ENCODE measurements at regions not wholly inside any gene's neighbourhood (a gene's known extent, or its start where the extent isn't known, plus 50 kb on each side); places are given as distances from the start of the nearest gene placed in this dataset.
"Not testable (repeated sequence)": the region's sequence is repeated elsewhere in the genome, so short reads cannot be mapped to it uniquely, and the experiment has no call there.

DNA sequence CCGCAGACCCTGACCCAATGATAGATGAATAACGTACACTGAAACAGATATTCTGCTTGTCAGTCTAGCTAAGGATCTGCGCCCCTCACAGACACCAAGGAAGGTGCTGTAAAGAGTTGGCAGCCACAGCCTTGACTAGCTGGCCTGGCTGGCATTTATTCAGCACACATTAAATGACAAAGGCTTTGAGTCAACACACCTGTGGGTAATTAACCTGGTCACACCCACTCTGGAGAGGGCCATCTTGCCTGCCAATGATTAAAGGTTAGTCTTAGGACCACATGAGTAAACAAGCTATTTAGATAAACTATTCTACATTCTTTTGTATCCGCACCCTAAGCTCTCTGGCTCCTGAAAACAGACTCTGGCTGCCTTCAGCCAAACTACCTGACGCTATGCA lies 982.2 kb upstream of the ADAMTS5 start:
- H3K9me3 ChIP-seq (ENCODE audit: control insufficient read depth in 3 of 3, low read length in 3 of 3); H3K4me1 ChIP-seq (ENCODE audit: control insufficient read depth in 3 of 3, insufficient read depth in 3 of 3, low read length in 3 of 3); H3K27ac ChIP-seq (ENCODE audit: low read depth, low read length); H3K4me3 ChIP-seq (ENCODE audit: low read length in 3 of 3); H3K27me3 ChIP-seq (ENCODE audit: control insufficient read depth in 3 of 3, insufficient read depth in 3 of 3, low read length in 3 of 3); H3K36me3 ChIP-seq (ENCODE audit: control insufficient read depth in 3 of 3, insufficient read depth in 3 of 3, low read length in 3 of 3); H3K9ac ChIP-seq (ENCODE audit: low read depth in 1 of 3, low read length in 3 of 3): not testable (repeated sequence)

DNA sequence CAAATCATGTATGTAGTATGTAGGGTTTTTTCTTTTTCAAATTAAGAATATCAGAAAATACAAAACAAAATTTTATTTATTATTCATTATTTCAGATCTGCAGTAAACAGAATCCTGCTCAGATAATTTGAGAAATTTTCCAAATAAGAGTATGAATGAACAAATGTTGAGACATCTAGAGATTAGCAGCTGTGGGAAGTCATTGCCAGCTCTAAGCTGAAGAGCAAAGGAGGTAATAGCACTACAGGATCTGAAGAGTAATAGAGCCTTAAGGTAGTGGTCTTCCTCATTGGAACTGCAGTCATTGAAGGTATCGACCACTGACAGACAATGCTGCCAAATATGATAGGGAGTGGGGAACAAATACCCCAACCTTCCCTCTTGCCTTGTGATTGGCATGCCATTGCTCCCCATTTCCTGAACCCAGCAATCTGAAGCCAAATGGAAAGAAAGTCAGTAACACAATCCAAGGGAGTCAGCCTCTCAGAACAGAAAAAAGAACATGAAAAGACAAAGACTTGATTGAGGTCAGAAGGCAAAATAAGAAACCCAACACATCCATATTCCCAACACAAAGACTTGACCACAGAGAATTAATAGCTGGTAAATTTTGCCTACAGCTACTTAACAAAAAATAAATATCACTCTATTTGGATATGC lies 963.4 kb upstream of the ADAMTS5 start:
- not testable (repeated sequence) for H3K27ac ChIP-seq (ENCODE audit: low read depth, low read length)

DNA sequence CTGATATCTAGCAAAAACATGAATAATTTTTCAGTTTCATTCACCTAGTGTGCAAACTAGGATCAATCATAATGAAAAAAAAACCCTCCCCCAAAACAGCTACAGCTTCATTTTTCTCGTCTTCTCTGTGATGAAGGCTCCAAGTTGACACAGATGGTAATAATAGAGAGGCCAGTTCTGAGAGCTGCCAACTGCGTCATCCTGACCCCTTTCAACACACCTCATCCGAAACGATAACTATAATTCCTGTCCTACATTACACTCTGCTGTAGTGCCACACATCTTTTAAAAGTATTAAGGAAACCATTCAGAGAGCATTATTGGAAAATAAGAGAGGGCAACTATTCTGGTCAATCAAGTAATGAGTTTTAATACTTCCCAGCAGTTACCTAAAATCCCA lies 962.3 kb upstream of the ADAMTS5 start:
- not testable (repeated sequence) for H3K27ac ChIP-seq (ENCODE audit: low read depth, low read length); H3K36me3 ChIP-seq (ENCODE audit: control insufficient read depth in 3 of 3, insufficient read depth in 3 of 3, low read length in 3 of 3); H3K4me1 ChIP-seq (ENCODE audit: control insufficient read depth in 3 of 3, insufficient read depth in 3 of 3, low read length in 3 of 3); H3K9ac ChIP-seq (ENCODE audit: low read depth in 1 of 3, low read length in 3 of 3); H3K27me3 ChIP-seq (ENCODE audit: control insufficient read depth in 3 of 3, insufficient read depth in 3 of 3, low read length in 3 of 3); H3K9me3 ChIP-seq (ENCODE audit: control insufficient read depth in 3 of 3, low read length in 3 of 3); H3K4me3 ChIP-seq (ENCODE audit: low read length in 3 of 3)

More for the DNA sequence above, 963.4 kb upstream of the ADAMTS5 start:
- not testable (repeated sequence) for H3K4me1 ChIP-seq (ENCODE audit: control insufficient read depth in 3 of 3, insufficient read depth in 3 of 3, low read length in 3 of 3); H3K9me3 ChIP-seq (ENCODE audit: control insufficient read depth in 3 of 3, low read length in 3 of 3); H3K27me3 ChIP-seq (ENCODE audit: control insufficient read depth in 3 of 3, insufficient read depth in 3 of 3, low read length in 3 of 3); H3K36me3 ChIP-seq (ENCODE audit: control insufficient read depth in 3 of 3, insufficient read depth in 3 of 3, low read length in 3 of 3); H3K4me3 ChIP-seq (ENCODE audit: low read length in 3 of 3); H3K9ac ChIP-seq (ENCODE audit: low read depth in 1 of 3, low read length in 3 of 3)

DNA sequence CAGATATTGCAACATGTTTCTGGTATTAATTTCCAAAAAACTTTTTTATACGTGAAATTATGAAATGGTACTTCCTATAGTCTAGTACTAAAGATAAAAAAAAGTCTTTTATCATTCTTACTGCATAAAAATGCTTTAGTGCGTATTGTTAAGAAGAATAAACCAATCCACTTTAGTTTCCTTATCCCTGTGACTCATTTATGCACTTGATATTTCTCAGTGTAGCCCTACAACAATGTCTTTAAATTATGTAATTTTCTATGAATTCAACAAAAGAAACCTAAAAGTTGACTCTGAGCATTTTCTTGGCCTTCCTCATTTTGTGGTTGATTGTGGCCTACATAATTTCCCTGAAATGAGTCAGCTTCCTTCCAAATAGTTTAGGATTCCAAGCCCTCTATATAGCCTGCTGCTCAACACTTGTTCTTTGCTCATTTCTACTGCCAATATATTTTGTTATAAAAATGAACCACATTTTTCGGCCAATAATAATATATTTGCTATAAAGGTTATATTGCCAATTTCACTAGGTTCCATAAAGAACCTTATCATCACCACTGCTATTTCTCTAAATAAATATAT lies 961.7 kb upstream of the ADAMTS5 start:
- H3K9ac ChIP-seq (ENCODE audit: low read depth in 1 of 3, low read length in 3 of 3); H3K4me3 ChIP-seq (ENCODE audit: low read length in 3 of 3); H3K9me3 ChIP-seq (ENCODE audit: control insufficient read depth in 3 of 3, low read length in 3 of 3); H3K27me3 ChIP-seq (ENCODE audit: control insufficient read depth in 3 of 3, insufficient read depth in 3 of 3, low read length in 3 of 3); H3K27ac ChIP-seq (ENCODE audit: low read depth, low read length); H3K4me1 ChIP-seq (ENCODE audit: control insufficient read depth in 3 of 3, insufficient read depth in 3 of 3, low read length in 3 of 3); H3K36me3 ChIP-seq (ENCODE audit: control insufficient read depth in 3 of 3, insufficient read depth in 3 of 3, low read length in 3 of 3): not testable (repeated sequence)

DNA sequence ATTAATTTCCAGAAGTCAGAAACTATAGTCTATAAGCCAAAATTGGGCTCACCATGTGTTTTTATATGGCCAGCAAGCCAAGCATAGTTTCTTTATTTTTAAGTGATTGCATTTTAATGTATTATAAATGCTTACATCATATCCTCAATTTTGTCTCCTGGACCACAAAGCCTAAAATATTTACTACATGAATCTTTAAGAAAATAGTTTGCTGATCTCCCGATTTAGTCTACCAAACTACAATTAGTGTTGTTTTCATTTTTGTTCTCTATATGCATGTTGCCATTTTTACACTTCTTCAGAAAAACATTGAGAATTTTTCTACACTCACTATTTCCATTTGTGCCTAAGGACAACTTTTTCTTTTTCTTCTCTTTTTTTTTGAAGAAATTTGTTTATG lies 954.5 kb upstream of the ADAMTS5 start:
- not testable (repeated sequence) for H3K4me1 ChIP-seq (ENCODE audit: control insufficient read depth in 3 of 3, insufficient read depth in 3 of 3, low read length in 3 of 3); H3K27ac ChIP-seq (ENCODE audit: low read depth, low read length); H3K27me3 ChIP-seq (ENCODE audit: control insufficient read depth in 3 of 3, insufficient read depth in 3 of 3, low read length in 3 of 3); H3K36me3 ChIP-seq (ENCODE audit: control insufficient read depth in 3 of 3, insufficient read depth in 3 of 3, low read length in 3 of 3); H3K9ac ChIP-seq (ENCODE audit: low read depth in 1 of 3, low read length in 3 of 3); H3K4me3 ChIP-seq (ENCODE audit: low read length in 3 of 3); H3K9me3 ChIP-seq (ENCODE audit: control insufficient read depth in 3 of 3, low read length in 3 of 3)

DNA sequence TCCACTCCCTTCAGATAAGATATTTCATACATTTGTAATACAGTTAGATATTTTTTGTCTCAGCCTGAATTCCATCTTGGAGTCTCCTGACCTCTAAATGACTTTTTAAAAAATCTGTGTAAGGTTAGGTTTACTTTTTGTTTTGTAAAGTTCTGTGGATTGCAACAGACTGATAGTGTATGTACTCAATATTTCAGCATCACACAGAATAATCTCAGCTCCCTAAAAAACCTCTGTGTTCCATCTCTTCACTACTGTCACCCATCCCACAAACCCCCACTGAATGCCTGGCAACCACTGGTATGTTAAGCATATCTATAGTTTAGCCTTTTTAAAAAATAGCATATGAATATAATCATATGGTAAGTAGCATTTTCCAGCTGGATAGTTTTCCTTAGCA lies 951.1 kb upstream of the ADAMTS5 start:
- not testable (repeated sequence) for H3K4me3 ChIP-seq (ENCODE audit: low read length in 3 of 3); H3K9ac ChIP-seq (ENCODE audit: low read depth in 1 of 3, low read length in 3 of 3); H3K27me3 ChIP-seq (ENCODE audit: control insufficient read depth in 3 of 3, insufficient read depth in 3 of 3, low read length in 3 of 3); H3K9me3 ChIP-seq (ENCODE audit: control insufficient read depth in 3 of 3, low read length in 3 of 3); H3K27ac ChIP-seq (ENCODE audit: low read depth, low read length); H3K4me1 ChIP-seq (ENCODE audit: control insufficient read depth in 3 of 3, insufficient read depth in 3 of 3, low read length in 3 of 3); H3K36me3 ChIP-seq (ENCODE audit: control insufficient read depth in 3 of 3, insufficient read depth in 3 of 3, low read length in 3 of 3)

DNA sequence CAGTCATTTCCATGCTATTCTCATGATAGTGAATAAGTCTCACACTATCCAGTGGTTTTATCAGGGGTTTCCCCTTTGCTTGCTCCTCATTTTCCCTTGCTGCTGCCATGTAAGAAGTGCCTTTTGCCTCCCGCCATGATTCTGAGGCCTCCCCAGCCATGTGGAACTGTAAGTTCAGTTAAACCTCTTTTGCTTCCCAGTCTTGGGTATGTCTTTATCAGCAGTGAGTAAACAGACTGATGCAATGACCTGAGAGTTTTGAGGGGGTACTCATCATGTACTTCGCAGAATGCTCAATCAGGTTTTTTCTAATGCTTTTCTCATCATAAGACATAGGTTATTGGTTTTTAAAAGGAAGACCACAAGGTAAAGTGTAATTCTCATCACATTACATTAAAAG lies 949.4 kb upstream of the ADAMTS5 start:
- not testable (repeated sequence) for H3K4me1 ChIP-seq (ENCODE audit: control insufficient read depth in 3 of 3, insufficient read depth in 3 of 3, low read length in 3 of 3); H3K27me3 ChIP-seq (ENCODE audit: control insufficient read depth in 3 of 3, insufficient read depth in 3 of 3, low read length in 3 of 3); H3K9me3 ChIP-seq (ENCODE audit: control insufficient read depth in 3 of 3, low read length in 3 of 3); H3K9ac ChIP-seq (ENCODE audit: low read depth in 1 of 3, low read length in 3 of 3); H3K27ac ChIP-seq (ENCODE audit: low read depth, low read length); H3K36me3 ChIP-seq (ENCODE audit: control insufficient read depth in 3 of 3, insufficient read depth in 3 of 3, low read length in 3 of 3); H3K4me3 ChIP-seq (ENCODE audit: low read length in 3 of 3)

DNA sequence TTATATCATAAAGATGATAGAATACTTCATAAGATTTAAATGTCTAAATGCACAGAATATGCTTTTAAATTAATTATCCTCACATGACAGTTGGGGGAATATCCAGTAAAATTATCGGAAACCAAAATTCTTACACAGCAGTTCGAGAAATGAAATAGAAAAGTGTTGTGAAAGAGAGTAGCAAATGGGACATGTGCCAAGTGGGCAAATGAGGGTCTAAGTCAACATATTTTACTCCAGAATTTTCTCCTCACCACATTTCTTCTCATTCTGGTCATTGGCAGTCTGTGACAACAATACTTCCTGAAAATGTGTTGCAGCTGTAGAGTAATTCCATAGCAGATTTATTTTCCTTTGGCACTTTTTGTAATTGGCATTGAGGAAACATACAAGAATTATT lies 945.2 kb upstream of the ADAMTS5 start:
- not testable (repeated sequence) for H3K9ac ChIP-seq (ENCODE audit: low read depth in 1 of 3, low read length in 3 of 3); H3K4me3 ChIP-seq (ENCODE audit: low read length in 3 of 3); H3K36me3 ChIP-seq (ENCODE audit: control insufficient read depth in 3 of 3, insufficient read depth in 3 of 3, low read length in 3 of 3)

DNA sequence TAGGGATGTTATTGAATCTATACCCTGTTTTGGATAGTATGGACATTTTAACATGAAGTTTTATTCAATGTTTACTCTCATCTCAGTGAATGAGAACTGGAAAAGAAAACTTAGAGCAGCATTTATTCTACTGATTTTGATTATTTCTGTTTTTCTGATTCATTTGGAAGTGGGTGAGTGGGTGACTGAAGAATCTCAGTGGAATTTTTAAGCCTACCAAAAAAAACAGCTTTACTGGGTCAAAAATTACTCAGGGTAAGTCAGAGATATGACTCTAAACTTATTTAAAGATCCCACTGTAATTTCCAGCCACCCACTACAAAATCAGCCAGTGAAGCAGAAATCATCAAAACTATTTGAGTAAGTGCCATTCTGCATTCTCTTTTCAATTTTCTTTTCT lies 942.6 kb upstream of the ADAMTS5 start:
- not testable (repeated sequence) for H3K9ac ChIP-seq (ENCODE audit: low read depth in 1 of 3, low read length in 3 of 3); H3K4me1 ChIP-seq (ENCODE audit: control insufficient read depth in 3 of 3, insufficient read depth in 3 of 3, low read length in 3 of 3); H3K9me3 ChIP-seq (ENCODE audit: control insufficient read depth in 3 of 3, low read length in 3 of 3); H3K27ac ChIP-seq (ENCODE audit: low read depth, low read length); H3K4me3 ChIP-seq (ENCODE audit: low read length in 3 of 3); H3K27me3 ChIP-seq (ENCODE audit: control insufficient read depth in 3 of 3, insufficient read depth in 3 of 3, low read length in 3 of 3); H3K36me3 ChIP-seq (ENCODE audit: control insufficient read depth in 3 of 3, insufficient read depth in 3 of 3, low read length in 3 of 3)

More for the DNA sequence above, 945.2 kb upstream of the ADAMTS5 start:
- not testable (repeated sequence) for H3K27me3 ChIP-seq (ENCODE audit: control insufficient read depth in 3 of 3, insufficient read depth in 3 of 3, low read length in 3 of 3); H3K4me1 ChIP-seq (ENCODE audit: control insufficient read depth in 3 of 3, insufficient read depth in 3 of 3, low read length in 3 of 3); H3K9me3 ChIP-seq (ENCODE audit: control insufficient read depth in 3 of 3, low read length in 3 of 3); H3K27ac ChIP-seq (ENCODE audit: low read depth, low read length)

DNA sequence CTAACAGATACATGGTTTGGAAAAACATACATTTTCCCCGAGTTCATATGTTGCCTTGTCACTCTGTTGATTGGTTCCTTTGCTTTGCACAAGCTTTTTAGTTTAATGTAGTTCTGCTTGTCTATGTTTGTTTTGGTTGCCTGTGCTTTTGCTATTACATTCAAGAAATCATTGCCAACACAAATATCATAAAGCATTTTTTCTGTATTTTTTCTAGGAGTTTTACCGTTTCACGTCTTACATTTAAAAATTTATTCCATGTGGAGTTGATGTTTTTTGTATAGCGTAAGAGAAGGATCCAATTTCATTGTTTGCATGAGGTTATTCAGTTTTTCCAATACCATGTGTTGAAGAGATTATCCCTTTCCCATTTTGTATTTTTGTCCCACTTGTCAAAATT lies 941.9 kb upstream of the ADAMTS5 start:
- H3K36me3 ChIP-seq (ENCODE audit: control insufficient read depth in 3 of 3, insufficient read depth in 3 of 3, low read length in 3 of 3); H3K4me1 ChIP-seq (ENCODE audit: control insufficient read depth in 3 of 3, insufficient read depth in 3 of 3, low read length in 3 of 3); H3K9me3 ChIP-seq (ENCODE audit: control insufficient read depth in 3 of 3, low read length in 3 of 3); H3K27ac ChIP-seq (ENCODE audit: low read depth, low read length); H3K9ac ChIP-seq (ENCODE audit: low read depth in 1 of 3, low read length in 3 of 3); H3K4me3 ChIP-seq (ENCODE audit: low read length in 3 of 3); H3K27me3 ChIP-seq (ENCODE audit: control insufficient read depth in 3 of 3, insufficient read depth in 3 of 3, low read length in 3 of 3): not testable (repeated sequence)

DNA sequence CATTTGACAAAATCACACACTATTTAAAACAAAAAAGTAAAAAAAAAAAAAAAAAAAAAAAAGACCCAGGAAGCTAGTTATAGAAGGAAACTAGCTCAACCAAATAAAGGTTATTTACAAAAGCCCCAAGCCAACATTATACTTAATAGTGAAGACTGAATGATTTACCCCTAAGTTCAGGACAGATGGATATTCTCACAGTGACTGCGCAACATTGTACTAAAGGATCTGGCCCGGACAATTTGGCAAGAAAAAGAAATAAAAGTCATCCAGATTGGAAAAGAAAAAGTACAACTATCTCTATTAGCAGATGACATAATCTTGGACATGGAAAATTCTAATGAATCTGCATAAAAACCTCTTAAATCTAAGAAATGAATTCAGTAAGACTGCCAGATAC lies 936.0 kb upstream of the ADAMTS5 start:
- H3K27me3 ChIP-seq (ENCODE audit: control insufficient read depth in 3 of 3, insufficient read depth in 3 of 3, low read length in 3 of 3); H3K4me3 ChIP-seq (ENCODE audit: low read length in 3 of 3); H3K27ac ChIP-seq (ENCODE audit: low read depth, low read length); H3K36me3 ChIP-seq (ENCODE audit: control insufficient read depth in 3 of 3, insufficient read depth in 3 of 3, low read length in 3 of 3); H3K9ac ChIP-seq (ENCODE audit: low read depth in 1 of 3, low read length in 3 of 3); H3K4me1 ChIP-seq (ENCODE audit: control insufficient read depth in 3 of 3, insufficient read depth in 3 of 3, low read length in 3 of 3); H3K9me3 ChIP-seq (ENCODE audit: control insufficient read depth in 3 of 3, low read length in 3 of 3): not testable (repeated sequence)

All from skeletal muscle tissue (tissue), 3 donors.